ENCODE measurements at regions not wholly inside any gene's neighbourhood (a gene's known extent, or its start where the extent isn't known, plus 50 kb on each side); places are given as distances from the start of the nearest gene placed in this dataset.

DNA sequence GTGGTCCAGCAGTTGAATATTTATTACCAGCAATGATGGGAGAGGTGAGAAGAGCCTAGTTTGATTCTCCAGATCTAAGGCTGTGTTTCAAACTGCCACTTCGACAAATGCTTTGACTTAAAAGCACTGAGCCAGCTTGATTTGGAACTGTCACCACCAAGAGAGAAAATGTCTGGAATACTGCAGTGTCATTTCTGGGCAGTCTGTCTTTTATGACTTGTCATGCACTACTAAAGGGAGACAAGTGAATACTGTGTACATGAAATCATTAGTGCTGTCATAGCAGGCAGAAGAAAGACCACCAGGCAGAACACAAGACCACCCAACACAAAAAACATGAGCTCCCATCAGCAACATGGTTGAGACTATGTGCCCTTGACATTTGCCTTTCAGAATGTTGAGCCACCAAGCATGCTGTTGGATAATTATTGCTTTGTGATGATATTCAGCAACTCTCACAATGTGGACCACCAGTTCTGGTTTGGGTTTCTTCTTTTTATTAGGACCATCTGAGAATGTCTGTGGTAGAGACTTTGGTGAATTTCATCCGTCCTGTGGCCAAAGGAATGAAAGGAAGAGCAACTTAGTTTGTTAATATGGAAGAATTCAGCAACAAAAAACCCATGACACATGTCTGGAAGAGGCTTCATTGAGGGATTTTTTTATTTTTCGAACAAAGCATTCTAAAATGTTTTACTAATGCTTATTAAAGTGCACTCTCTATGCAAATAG, 125.8 kb downstream of the NTMT2 start:
- DNase-seq (ENCODE audit: low read depth): no peak

DNA sequence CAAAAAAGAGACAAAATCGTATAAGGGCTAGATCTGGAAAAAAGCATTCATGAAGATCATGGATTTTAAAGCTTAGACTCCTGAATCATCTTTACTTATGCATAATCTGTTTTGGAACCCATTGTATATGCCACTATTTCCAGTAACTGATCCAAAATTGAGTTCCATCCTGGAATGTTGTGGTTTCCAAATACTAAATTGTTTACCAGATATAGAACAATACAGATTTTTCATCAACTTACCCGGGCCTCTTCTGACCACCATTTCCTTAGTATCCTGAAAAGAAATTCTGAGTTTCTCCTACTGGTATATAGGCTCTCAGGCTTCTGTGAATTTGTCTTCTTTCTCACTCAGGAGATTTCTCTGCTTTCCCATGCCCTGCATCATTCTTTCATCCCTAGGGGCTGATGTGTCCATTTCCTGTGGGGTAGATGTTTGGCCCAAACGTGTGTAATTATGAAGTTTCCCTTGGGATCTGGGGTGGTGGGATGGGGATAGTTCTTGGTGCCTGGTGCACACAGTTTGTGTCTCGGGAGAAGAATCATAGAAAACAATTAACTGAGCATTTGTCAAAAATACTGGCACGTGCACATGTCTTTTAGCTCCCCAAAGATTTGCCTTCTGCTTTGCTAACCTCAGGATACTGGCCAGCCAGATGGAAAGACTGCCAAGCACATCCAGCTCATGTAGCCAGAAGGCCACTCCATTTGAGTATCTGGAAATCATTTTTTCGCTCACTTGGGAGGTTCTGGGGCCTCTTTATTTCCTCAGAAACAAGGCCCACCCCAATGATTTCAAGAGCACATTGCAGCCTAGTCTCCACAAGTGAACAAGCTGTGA, 127.8 kb downstream of the NTMT2 start:
- no peak for DNase-seq (ENCODE audit: low read depth)

DNA sequence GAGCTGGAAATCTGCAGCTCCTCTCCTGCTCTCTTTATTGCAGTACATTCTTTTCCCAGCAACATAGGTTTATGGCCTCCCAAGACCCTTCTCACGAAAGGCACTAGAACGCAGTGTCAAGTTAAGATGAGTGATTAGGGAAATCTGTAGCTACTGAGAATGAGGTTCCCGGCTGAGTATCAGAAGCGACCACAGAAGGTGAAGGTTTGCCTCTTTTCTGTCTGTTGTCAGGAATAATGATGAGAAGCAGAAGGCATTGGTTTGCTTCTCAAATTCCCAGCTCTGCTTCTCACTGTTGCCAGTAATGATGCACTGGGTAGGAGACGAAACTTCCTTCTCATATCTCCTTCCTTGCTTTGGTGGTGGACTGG, 128.4 kb downstream of the NTMT2 start:
- no peak for DNase-seq (ENCODE audit: low read depth)

DNA sequence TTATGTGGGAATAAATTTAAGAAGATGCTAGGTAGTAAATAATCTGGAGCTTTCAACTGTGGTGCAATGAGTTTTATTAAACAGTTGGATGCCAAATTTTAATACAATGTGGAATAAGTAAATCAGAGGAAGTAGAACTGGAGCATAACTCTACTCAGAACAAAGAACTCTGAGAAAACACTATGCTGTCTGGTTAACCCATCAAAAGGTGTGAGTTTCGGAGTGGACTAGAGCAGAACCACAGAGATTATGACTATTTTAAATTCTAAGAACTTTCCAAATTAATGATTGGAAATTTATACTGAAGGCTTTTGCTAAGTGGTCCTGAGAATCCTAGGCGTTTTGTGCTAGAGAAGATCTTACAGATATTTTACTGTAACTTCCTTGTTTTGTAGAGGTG, 132.2 kb downstream of the NTMT2 start:
- DNase-seq (ENCODE audit: low read depth): no peak

DNA sequence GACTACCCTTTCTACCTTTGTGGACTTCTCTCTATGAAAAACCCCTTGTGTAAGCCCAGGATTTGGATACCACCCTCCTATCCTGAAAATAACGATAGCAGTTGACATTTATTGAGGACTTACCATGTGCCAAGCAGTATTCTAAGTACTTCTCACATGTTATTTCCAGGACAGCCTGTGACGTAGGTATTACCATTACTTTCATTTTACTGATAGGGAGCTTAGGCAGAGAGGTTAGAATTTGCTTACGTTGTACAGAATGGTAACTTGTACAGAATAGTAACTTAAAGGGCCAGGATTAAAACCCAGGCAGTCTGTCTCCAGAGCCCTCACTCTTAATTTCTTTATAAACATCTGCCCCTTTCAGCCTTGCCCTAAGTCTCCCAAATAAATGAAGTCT, 138.3 kb downstream of the NTMT2 start:
- DNase-seq (ENCODE audit: low read depth): no peak

DNA sequence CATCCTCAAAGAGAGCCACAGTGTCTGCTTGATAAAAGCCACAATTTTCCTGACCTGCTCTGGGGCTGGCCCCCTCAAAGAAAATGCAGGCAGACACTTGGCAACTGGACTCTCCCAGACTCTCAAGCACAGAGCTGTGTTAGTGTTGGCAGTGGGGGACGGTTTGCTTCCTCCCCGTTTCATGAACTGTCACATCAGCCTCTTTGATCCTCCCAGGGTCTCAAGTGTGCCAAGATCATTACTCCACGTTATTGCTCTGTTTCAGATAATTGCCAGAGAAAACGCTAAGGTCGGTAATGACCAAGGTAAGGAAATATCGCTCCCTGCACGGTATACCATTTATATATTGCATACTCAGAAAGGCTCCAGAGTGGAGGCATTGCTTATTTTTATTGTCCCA, 138.8 kb downstream of the NTMT2 start:
- DNase-seq (ENCODE audit: low read depth): no peak

DNA sequence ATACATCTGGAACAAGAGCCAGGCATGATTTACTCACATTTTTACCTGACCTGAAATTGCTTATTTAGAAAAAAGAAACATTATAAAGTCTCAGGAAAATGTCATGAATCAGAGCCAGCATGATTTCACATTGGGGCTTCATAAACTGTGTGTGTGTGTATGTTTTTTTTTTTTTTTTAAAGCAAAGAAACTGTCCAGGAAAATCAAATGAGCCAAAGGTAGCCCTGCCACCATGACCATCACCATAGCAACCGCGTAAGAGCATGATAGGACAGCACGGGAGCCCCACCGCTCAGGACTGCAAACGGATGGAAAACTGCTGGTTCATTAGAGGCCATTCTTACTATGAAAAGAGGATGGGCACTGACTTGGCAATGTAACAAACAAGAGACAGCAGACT, 139.2 kb downstream of the NTMT2 start:
- no peak for DNase-seq (ENCODE audit: low read depth)

DNA sequence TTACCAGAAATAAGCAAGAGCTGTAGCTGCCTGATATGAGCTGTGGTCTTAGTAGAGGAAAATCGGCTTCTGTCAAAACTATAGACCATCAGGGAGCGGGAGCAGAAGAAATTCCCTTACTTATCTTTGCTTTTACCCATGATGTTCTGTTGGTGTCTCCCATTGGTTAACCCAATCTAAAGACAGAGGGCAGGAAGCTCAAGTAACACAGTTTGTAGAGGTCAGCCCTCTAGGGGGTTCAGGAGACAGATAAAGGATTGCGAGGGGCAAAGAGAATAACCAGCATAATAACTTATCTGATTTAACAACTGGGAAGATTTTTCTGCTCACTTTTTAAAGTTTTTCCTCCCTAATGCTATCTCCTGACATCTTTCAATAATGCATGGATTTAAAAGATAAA, 142.4 kb downstream of the NTMT2 start:
- DNase-seq (ENCODE audit: low read depth): no peak

DNA sequence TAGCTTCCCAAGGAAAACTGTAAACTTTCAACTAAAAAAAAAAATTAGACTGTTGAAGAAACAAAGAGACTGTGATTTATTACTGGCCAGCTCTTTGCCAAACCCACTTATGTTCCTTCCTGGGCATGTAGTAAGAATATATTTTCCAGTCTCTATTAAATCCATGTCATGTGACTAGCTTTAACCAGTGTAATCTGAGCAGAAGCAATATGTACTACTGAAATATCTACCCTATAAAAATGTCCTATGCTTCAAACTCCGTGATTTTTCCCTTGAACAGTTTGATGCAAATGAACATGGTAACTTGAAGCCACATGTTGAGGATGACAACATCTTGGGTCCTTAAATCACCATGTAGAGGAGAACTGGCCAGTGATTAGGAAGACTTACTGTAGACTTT, 144.5 kb downstream of the NTMT2 start:
- DNase-seq (ENCODE audit: low read depth): no peak

DNA sequence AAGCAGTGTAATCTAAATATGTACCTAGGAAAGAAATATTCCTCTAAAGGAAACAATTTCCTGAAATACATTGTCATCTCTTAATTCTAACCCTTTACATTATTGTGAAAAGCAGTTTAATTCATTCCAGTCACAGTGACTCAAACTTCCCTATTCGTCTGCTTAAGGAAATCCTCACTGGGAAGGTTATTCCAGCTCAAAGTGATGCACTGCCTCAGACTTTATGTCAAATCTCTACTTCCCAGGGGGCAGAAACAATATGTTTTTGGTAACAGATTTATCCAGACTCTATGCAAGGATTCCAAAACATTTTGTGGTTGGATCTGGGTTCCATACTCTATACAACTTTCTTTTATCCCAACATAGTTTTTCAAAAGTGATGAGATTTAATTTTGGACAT, 145.2 kb downstream of the NTMT2 start:
- DNase-seq (ENCODE audit: low read depth): no peak

DNA sequence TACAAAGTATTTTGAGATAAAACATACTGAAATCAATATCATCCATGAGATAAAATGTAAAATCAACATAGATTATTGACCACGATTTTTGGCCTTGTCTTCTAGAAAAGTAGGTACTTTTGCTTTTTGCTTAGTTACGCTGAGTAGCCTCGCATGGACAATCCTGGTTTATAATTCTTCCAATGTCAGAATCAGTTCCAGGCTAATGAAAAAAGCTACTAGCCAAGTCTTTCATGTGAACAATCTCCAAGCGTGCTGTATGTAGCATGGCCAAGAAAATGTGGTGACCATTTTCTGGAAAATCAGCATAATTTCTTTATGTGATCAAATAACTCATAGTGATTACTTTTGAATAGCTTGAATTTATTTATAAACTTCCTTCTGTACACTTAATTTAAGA, 145.8 kb downstream of the NTMT2 start:
- no peak for DNase-seq (ENCODE audit: low read depth)

DNA sequence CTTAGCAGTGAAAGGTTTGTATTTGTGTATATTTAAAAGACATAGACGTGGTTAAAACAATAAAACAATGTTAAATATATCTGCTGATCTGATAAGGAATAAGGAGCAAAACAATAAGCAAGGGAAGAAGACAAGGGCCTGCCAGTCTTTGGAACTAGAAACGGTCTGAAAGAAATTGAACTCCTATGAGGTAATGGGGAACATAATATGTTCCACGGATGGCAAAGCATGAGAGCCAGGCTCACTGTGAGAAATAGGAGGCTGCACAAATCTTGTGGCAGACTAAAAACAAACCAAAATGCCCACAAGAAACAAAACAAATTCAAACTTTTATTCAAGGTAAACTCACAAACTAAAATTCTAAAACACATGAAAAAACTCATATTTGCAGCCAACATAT, 150.5 kb downstream of the NTMT2 start:
- DNase-seq (ENCODE audit: low read depth): no peak

DNA sequence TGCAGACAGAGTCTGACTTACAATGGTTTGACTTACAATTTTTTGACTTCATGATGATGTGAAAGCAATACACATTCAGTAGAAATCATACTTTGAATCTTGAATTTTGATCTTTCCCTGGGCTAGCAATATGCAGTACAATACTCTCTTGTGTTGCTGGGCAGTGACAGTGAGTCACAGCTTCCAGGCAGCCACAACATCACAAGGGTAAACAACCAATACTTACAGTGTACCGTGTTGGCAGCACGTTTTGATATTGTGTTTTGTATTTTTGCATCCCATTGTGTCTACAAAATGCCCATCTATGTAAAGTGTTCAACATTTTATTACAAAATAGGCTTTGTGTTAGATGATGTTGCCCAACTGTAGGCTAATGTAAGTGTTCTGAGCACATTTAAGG, 150.9 kb downstream of the NTMT2 start:
- peak; percentile 3 for DNase-seq (ENCODE audit: low read depth)

DNA sequence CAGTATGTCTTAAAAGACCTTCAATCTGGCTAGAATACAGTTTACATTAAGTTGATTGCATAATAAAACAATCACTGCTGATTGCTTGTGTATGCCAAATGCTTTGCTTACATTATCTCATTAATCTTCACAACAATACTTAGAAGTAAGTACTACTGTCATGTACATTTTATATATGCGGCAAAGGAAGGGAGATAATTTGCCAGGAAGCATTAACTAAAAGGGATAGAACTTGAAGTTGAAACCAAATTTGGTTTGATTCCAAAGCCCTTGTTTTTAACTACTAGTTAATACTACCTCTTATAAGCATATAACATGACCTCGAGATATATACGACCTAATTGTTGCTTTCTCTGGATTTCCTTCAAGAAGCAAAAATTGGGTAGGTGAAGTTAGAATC, 155.8 kb downstream of the NTMT2 start:
- no peak for DNase-seq (ENCODE audit: low read depth)

DNA sequence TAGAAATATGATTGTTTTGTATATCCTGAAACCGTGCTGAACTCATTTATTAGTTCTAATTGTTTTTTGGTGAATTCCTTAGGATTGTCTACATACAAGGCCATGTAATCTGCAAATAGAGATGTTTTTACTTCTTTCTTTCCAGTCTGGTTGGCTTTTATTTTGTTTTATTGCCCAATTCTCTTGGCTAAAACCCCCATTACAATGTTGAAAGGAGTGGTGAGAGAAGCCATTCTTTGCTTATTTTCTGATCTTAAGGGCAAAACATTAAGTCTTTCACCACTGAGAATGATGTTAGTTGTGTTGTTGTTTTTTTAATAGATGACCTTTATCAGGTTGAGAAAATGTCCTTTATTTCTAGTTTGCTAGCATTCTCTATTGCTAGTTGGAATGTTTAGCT, 157.3 kb downstream of the NTMT2 start:
- DNase-seq (ENCODE audit: low read depth): no peak

DNA sequence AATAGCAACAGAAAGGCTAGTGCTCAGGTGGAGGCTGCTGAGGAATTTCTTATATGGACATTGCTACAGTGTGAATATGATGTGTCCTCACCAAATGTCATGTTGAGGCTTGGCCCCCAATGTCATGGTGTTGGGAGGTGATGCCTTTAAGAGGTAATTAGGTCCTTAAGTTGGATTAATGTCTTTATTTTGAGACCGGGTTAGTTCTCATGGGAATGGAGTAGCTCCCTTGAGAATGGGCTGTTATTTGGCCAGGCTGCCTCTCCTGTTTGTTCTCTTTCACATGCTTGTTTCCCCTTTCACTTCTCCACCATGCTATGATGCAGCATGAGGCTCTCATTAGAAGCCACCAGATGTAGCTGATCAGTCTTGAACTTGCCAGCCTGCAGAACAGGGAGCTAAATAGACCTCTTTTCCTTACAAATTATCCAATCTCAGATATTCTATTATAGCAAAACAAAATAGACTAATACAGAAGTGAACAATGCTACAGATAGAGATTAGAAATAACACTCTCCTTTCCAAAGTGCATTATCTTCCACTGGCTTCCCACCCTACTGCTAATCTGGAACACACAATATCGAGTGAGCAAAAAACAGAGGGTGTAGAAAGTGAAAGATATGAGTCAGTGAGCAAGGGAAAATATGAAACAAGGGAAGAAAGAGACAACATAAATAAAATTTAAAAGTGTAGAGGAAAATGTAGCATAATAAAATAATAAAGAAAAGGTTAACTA, 160.2 kb downstream of the NTMT2 start:
- no peak for DNase-seq (ENCODE audit: low read depth)

DNA sequence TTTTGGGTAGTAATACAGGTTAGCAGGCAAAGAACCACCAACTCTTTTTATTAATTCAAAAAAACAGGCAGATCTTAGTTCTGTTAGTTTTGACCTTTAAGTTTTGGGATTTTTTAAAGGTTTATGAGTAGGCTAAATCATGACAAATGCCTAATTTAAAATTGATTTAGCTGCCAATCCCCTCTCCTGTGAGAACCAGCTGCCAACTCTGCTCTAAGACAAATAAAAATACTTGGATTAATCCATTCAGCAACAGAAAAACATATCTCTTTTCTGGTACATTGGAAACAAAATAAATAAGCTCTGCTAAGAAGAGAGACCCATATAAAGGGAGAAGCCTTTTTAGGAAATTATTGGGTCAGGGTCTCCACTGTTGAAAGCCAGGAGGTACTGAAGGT, 160.8 kb downstream of the NTMT2 start:
- DNase-seq (ENCODE audit: low read depth): no peak

DNA sequence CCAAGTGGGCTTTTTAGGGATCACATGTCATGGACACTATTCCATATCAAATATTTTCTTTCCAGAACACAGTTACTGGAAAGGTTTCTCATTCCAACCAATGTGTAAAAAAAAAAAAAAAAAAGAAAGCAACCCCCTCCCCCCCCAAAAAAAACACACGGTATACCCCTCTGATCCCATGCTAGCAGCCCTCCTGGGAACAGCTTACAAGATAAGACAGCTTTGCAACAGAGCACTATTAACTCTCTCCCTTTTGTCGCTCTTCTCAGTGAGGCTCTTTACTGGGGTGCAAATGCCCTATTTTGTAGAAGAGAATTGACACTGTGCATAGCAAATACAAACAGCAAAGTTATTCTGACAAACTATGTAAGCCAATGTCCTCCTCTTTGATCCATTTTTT, 161.2 kb downstream of the NTMT2 start:
- no peak for DNase-seq (ENCODE audit: low read depth)

DNA sequence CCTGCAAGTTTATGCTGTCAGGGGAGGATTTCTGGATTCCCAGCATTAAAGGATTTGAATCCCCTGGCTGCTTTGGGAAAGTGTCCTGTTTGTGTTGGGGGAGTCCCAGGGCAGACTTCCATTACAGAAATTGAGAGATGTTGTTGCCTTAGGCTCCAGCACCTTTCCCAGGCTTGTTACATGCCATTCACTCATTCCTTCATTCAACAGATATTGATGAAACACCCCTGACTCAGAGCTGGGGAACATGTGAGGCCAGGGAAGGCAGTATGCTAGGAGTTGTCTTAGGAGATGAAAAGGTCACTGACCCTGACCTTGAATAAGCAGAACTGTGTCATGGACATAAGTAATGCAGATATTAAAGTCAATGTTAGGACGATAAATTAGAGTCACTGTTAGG, 161.7 kb downstream of the NTMT2 start:
- no peak for DNase-seq (ENCODE audit: low read depth)

DNA sequence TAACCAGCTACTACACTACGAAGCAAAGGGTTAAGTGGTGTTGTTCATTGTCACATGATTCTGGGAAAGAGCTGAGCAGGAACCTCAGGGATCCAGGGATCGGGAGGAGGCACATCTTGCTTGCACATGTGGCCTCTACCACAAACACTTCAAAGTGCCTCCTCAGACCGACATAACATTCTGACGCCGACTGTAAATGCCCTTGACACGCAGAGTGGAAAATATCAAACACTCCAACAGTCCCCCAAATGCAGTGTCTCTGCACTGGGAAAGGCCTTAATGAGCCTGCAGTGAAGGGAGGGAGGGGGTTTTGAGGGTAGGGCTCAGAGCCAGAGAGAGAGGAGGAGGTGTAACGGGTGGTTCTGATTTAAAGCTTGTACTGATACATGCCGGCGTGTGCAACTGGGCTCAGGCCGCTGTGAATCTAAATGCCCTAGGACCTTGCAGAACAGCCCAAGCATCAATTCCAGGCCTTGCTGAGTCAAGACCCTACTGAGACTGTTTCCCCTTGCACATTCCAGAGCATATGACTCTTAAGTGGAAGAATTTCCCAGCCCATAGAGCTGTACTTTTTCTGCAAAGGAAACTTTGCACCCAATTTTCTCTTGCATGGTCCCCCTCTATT, 163.7 kb downstream of the NTMT2 start:
- peak; percentile 32 for DNase-seq (ENCODE audit: low read depth)

DNA sequence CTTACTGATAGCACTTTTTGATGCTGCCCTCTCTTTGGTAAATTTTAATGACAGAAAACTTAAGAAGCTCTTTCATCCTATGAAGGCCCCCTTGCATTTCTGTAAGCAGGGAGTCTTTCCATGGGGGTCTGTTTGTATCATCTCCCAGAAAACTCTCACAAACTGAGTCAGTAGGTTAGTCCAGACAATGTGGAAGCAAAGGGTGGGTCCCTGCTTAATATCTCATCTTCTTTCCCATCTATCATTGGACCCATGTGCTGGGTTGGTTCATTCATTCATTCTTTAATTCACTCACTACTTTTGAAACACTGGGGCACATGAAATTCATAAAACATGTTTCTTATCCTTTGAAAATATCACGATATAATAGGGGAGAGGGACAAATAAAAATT, 164.3 kb downstream of the NTMT2 start:
- DNase-seq (ENCODE audit: low read depth): no peak

DNA sequence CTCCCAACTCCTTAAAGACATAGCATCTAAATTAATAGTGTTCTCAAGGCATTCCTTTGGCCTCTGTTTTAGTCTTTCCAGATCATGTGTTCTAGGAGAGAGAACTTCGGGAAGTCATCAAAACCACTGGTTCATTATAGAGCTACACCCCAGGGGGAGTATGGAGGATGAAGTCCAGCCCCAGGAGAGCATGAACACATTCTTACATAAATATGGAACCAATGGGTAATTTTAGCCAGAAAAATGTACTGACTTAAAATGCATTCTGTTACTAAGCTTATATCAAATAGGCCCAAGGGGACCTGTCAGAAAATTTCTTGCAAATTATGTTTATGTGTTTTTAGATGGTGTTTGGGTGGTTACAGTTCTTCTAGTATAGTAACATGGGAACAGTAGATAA, 165.2 kb downstream of the NTMT2 start:
- no peak for DNase-seq (ENCODE audit: low read depth)

DNA sequence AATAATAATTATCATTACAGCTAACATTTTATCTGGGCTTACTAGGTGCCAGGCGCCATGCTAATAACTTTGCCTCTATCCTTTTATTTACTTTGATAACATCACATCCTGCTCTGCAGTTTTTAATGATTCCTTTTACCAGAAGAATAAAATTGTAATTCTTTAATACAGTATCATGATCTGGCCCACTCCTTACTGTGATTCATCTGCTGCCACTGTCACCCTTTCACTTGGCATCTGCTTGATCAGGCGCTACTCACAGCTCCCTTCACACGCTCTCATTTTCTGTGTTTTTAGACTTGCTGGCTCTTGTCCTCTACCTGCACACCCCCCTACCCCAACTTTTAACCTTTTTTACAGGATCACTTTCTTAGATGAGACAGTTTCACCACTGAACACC, 167.5 kb downstream of the NTMT2 start:
- DNase-seq (ENCODE audit: low read depth): no peak
